WI38 (cell line): ENCODE measurements at regions not wholly inside any gene's neighbourhood (a gene's known extent, or its start where the extent isn't known, plus 50 kb on each side); places are given as distances from the start of the nearest gene placed in this dataset.
"Not testable (repeated sequence)": the region's sequence is repeated elsewhere in the genome, so short reads cannot be mapped to it uniquely, and the experiment has no call there.

ENCODE experiments used
- H3K4me3 ChIP-seq: 2 replicates; pipeline ENCODE4 v1.5.1; 2011; ENCODE audit warnings: low read depth, mild to moderate bottlenecking, control low read depth, low read length
- CTCF ChIP-seq: IDR thresholded peaks from 2 replicates; pipeline ENCODE4 v1.5.1; 2012; ENCODE audit warnings: low read depth, mild to moderate bottlenecking, control low read depth, low read length

- TF ChIP-seq CTCF: no peak
- no peak overlapping the region for H3K4me3 ChIP-seq
These were observed 426.4 kb upstream of the MTPN start for GRCh38 chr7:136403591-136403990.

GRCh38 chr7:136400877-136401276, 423.7 kb upstream of the MTPN start:
- H3K4me3 ChIP-seq: no peak overlapping the region

GRCh38 chr7:136399385-136399784, 422.2 kb upstream of the MTPN start:
- no peak overlapping the region for H3K4me3 ChIP-seq
- TF ChIP-seq CTCF: no peak

More at GRCh38 chr7:136400877-136401276, 423.7 kb upstream of the MTPN start:
- TF ChIP-seq CTCF: no peak

GRCh38 chr7:136392856-136393255, 415.7 kb upstream of the MTPN start:
- no peak for TF ChIP-seq CTCF
- H3K4me3 ChIP-seq: no peak overlapping the region

- H3K4me3 ChIP-seq: no peak overlapping the region
- TF ChIP-seq CTCF: no peak
These were observed 414.2 kb upstream of the MTPN start for GRCh38 chr7:136391371-136391770.

GRCh38 chr7:136389933-136390332, 412.8 kb upstream of the MTPN start:
- TF ChIP-seq CTCF: no peak

GRCh38 chr7:136386876-136387275, 409.7 kb upstream of the MTPN start:
- no peak for TF ChIP-seq CTCF
- H3K4me3 ChIP-seq: no peak overlapping the region

More at GRCh38 chr7:136389933-136390332, 412.8 kb upstream of the MTPN start:
- H3K4me3 ChIP-seq: no peak overlapping the region

- not testable (repeated sequence) for H3K4me3 ChIP-seq
These were observed 394.2 kb upstream of the MTPN start for GRCh38 chr7:136371409-136371808.
